Heart left ventricle (tissue), 13 donors: ENCODE measurements at regions not wholly inside any gene's neighbourhood (a gene's known extent, or its start where the extent isn't known, plus 50 kb on each side); places are given as distances from the start of the nearest gene placed in this dataset.

ENCODE experiments used
- CTCF ChIP-seq, 12 donors: fragments of 200-600 bp; sonication (generic) in 4 of 12; IDR thresholded peaks; one replicate each; pipeline versions ENCODE4 v1.5.0 to v1.8.0; 2018 to 2022; ENCODE audit warnings: antibody characterized with exemption in 12 of 12, mild to moderate bottlenecking in 5 of 12
- POLR2A ChIP-seq, 2 donors: fragments of 450-650 bp; IDR thresholded peaks; one replicate each; pipeline ENCODE4 v1.6.1; 2017; ENCODE audit warnings: antibody characterized with exemption in 2 of 2, mild to moderate bottlenecking in 2 of 2, moderate library complexity in 2 of 2
- donor health status: ischemic (EF 13 %, LVEDD 7.1; RV severe dilation, severe dysfunction).
- donor health status: DM: no; HTN: yes; CAD: no.
- donor health status: DM: no; HTN: no; CAD: no.
- donor health status: ischemic (EF 25% LVEDD 6.9; RV normal size, moderate dysfunction).
- donor health status: ischemic (EF 25% LVEDD 5.7; RV mildly dilated, moderate dysfunction).
- donor health status: ischemic (EF 35%, LVEDD 5.7; RV mildly dilated, moderate dysfunction).
- donor health status: nonischemic (EF 11% LVEDD 7.7; RV severe dilation, severe dysfunction).
- donor health status: DM: yes; HTN: yes; CAD: no.
- donor health status: PGD.
- donor health status: ischemic (EF 29% LVEDD 5.4; RV normal size, mild dysfunction).
- donor health status: nonischemic (EF 23%, LVEDD 6.1; RV moderate dilation, normal function).

- TF ChIP-seq CTCF (IDR thresholded peaks at IDR 0.05) (no peak), POLR2A (IDR thresholded peaks at IDR 0.05) (no peak)
Observed at GRCh38 chr18:57243624-57244179, 96.8 kb downstream of the BOD1L2 start.
